ENCODE measurements at regions not wholly inside any gene's neighbourhood (a gene's known extent, or its start where the extent isn't known, plus 50 kb on each side); places are given as distances from the start of the nearest gene placed in this dataset.
"Not testable (repeated sequence)": the region's sequence is repeated elsewhere in the genome, so short reads cannot be mapped to it uniquely, and the experiment has no call there.

DNA sequence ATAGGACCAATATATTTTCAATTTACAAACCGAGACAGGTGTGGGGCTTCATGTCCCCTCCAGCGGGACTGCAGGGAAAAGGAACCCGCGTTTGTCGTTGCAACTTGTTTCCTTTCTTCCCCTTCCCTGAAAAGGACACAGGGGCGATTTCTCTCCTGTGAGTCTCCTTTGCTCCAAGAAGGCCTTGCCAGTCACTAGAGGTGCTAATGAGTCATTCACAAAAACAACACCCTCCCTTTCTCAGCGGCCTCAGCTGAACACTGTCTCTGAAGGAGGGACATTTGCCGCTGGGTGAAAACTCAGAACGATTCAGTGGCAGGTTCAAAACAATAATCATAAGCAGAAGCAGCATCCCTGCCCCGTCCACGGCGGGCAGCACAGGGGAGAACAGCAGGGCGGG is 359.7 kb downstream of the TEX29 start:
- not testable (repeated sequence) for H3K27ac Mint-ChIP-seq (ENCODE audit: low read depth); ATAC-seq (replicated peaks; ENCODE audit: extremely low read depth, poor library complexity, severe bottlenecking); DNase-seq (ENCODE audit: low spot score in 2 of 2); H3K9me3 Mint-ChIP-seq; H3K36me3 Mint-ChIP-seq (ENCODE audit: insufficient read depth); H3K4me3 Mint-ChIP-seq; H3K27me3 Mint-ChIP-seq; H3K4me1 Mint-ChIP-seq

DNA sequence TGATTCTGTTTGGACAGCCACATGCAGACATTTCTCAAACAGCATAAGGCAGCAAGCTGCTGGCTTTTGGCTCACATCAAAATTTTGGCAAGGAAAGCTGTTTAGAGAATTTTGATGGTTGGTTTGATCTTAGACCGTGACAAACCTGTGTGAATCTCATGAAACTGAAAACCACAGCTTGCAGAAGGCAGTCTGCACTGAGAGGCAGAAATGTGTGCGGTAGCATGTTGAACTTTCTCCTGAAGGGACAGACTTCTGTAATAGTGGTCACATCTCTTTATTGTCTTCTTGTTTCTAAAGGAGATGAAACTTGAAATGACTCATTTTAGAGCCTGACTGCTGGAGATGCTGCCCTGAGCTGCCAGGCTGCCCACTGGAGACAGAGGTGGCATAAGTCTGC is 371.6 kb downstream of the TEX29 start:
- DNase-seq (ENCODE audit: low spot score in 2 of 2); ATAC-seq (replicated peaks; ENCODE audit: extremely low read depth, poor library complexity, severe bottlenecking); H3K27ac Mint-ChIP-seq (ENCODE audit: low read depth); H3K4me1 Mint-ChIP-seq; H3K36me3 Mint-ChIP-seq (ENCODE audit: insufficient read depth); H3K9me3 Mint-ChIP-seq; H3K4me3 Mint-ChIP-seq; H3K27me3 Mint-ChIP-seq: not testable (repeated sequence)

DNA sequence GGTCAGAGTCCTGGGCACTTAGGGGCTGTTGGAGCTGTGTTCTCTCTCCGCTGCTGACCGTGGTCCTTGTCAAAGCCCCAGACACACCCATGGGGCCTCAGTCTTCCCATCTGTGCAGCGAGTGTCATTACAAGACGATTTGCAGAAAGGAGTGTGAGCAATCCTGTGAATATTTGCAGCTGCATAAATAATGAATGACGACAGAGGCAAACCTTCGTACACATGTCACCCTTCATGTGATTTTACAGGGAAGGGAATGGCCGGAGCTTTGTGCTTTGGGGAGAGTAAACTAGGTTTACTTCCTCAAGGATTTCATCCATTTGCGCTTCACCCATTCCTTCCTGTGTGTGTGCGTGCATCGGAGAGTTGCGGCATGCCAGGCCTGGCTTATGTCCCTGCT is 370.8 kb upstream of the SOX1 start:
- not testable (repeated sequence) for H3K27ac Mint-ChIP-seq (ENCODE audit: low read depth); ATAC-seq (replicated peaks; ENCODE audit: extremely low read depth, poor library complexity, severe bottlenecking); H3K27me3 Mint-ChIP-seq

DNA sequence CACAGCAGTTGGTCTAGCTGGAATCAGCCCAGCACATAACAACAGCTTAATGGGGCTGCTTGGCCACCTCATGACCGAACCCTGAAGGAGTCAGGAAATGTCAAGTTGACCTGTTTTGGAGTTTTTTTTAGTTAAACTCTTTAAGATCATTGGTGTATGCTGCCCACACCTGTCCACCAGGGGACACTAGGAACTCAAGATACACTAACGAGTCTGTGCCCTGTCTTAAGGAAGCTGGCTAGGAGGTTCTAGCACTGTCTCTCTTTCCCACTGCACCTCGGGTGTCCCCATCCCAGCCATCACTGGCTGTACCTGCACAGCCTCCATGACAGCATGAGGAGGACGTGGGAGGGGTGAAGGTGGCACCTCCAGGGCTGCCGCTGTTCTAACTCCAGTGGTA is 364.9 kb upstream of the SOX1 start:
- H3K4me1 Mint-ChIP-seq; ATAC-seq (replicated peaks; ENCODE audit: extremely low read depth, poor library complexity, severe bottlenecking); H3K27me3 Mint-ChIP-seq; H3K27ac Mint-ChIP-seq (ENCODE audit: low read depth); H3K4me3 Mint-ChIP-seq; H3K36me3 Mint-ChIP-seq (ENCODE audit: insufficient read depth); H3K9me3 Mint-ChIP-seq; DNase-seq (ENCODE audit: low spot score in 2 of 2): not testable (repeated sequence)

More for the DNA sequence above, 370.8 kb upstream of the SOX1 start:
- not testable (repeated sequence) for H3K4me1 Mint-ChIP-seq; H3K9me3 Mint-ChIP-seq; H3K4me3 Mint-ChIP-seq; H3K36me3 Mint-ChIP-seq (ENCODE audit: insufficient read depth); DNase-seq (ENCODE audit: low spot score in 2 of 2)

All from central memory CD8-positive, alpha-beta T cell (primary cell).